Endodermal cell (in vitro differentiated cells): ENCODE measurements at regions not wholly inside any gene's neighbourhood (a gene's known extent, or its start where the extent isn't known, plus 50 kb on each side); places are given as distances from the start of the nearest gene placed in this dataset.
"Not testable (repeated sequence)": the region's sequence is repeated elsewhere in the genome, so short reads cannot be mapped to it uniquely, and the experiment has no call there.

ENCODE experiments used
- DNase-seq: peaks from one replicate; pipeline ENCODE4 v3.0.0-alpha.2; 2017
- H3K27ac ChIP-seq: 2 replicates; pipeline ENCODE4 v1.5.1; 2013; ENCODE audit warnings: mild to moderate bottlenecking, low read depth, low read length, moderate library complexity
- H3K27me3 ChIP-seq: 2 replicates; pipeline ENCODE4 v1.6.1; 2013; ENCODE audit warnings: mild to moderate bottlenecking, low read length, moderate library complexity; ENCODE audit not compliant: insufficient read depth, control insufficient read depth, poor library complexity, severe bottlenecking
- H3K36me3 ChIP-seq: 2 replicates; pipeline ENCODE4 v1.7.0; 2013; ENCODE audit warnings: mild to moderate bottlenecking, low read length, moderate library complexity; ENCODE audit not compliant: control insufficient read depth, insufficient read depth
- H3K4me1 ChIP-seq: one replicate; pipeline ENCODE4 v1.7.0; 2013; ENCODE audit warnings: low read length; ENCODE audit not compliant: control insufficient read depth, insufficient read depth
- H3K4me3 ChIP-seq: 2 replicates; pipeline ENCODE4 v1.5.1; 2013; ENCODE audit warnings: mild to moderate bottlenecking, low read length, moderate library complexity
- H3K9ac ChIP-seq: 2 replicates; pipeline ENCODE4 v1.6.1; 2013; ENCODE audit warnings: mild to moderate bottlenecking, low read length, moderate library complexity; ENCODE audit not compliant: poor library complexity, severe bottlenecking; ENCODE audit errors: extremely low read depth
- H3K9me3 ChIP-seq: 2 replicates; pipeline ENCODE4 v1.6.1; 2013; ENCODE audit warnings: mild to moderate bottlenecking, low read length, moderate library complexity; ENCODE audit not compliant: control insufficient read depth
- H3K27ac Mint-ChIP-seq: 2 replicates; pipeline ENCODE4 v1.8.0; 2020; ENCODE audit warnings: mixed read lengths
- H3K27me3 Mint-ChIP-seq: 2 replicates; pipeline ENCODE4 v1.8.0; 2021; ENCODE audit warnings: mild to moderate bottlenecking, mixed read lengths; ENCODE audit not compliant: insufficient read depth
- H3K36me3 Mint-ChIP-seq: 2 replicates; pipeline ENCODE4 v1.8.0; 2020; ENCODE audit warnings: low read depth, mixed read lengths
- H3K4me1 Mint-ChIP-seq: 2 replicates; pipeline ENCODE4 v1.8.0; 2020; ENCODE audit warnings: mixed read lengths
- H3K4me3 Mint-ChIP-seq: 2 replicates; pipeline ENCODE4 v1.8.0; 2020; ENCODE audit warnings: mild to moderate bottlenecking, moderate library complexity, mixed read lengths
- H3K9me3 Mint-ChIP-seq: 2 replicates; pipeline ENCODE4 v1.8.0; 2020; ENCODE audit warnings: mild to moderate bottlenecking, mixed read lengths
- WGBS, 2 experiments: methylation state at CpG; one replicate each; pipeline versions ENCODE4 v1.1.5 to v1.1.7; 2013; ENCODE audit warnings: missing lambda C conversion rate in 2 of 2, mixed read lengths in 1 of 2; ENCODE audit not compliant: insufficient coverage in 1 of 2, insufficient read length in 1 of 2; 5-methylcytosine and 5-hydroxymethylcytosine counted together

DNA sequence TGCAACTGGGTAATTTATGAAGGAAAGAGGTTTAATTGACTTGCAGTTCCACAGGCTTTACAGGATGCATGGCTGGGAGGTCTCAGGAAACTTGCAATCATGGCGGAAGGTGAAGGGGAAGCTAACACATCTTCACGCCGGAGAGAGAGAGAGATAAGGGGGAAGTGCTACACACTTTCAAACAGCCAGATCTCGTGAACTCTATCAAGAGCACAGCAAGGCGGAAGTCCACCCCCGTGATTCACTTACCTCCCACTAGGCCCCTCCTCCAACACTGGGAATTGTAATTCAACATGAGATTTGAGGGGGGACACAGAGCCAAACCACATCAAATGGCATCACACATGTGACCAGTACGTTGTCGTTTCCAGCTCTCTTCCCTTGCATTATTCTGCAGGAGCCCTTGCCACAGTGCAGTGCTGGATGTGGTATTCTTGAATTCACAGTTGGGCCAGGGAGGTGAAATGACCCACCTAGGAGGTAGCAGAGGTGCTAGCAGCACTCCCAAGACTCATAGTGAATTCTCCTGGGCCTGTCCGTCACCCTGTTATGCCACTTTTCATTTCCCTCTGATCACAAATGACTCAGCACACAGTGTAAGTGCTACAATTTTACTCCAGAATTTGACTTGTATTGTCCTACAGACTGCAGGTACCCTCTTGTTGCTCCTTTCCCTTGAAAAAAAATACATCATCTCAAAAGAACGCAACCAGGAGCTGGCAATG is 179.2 kb upstream of the PLGLB2 start:
- H3K27me3 Mint-ChIP-seq, H3K27me3 ChIP-seq, DNase-seq, H3K4me1 ChIP-seq, H3K36me3 ChIP-seq, H3K9me3 Mint-ChIP-seq, H3K27ac Mint-ChIP-seq, H3K4me3 ChIP-seq, H3K4me3 Mint-ChIP-seq, H3K27ac ChIP-seq, H3K36me3 Mint-ChIP-seq, H3K9me3 ChIP-seq, H3K4me1 Mint-ChIP-seq, H3K9ac ChIP-seq: not testable (repeated sequence)
- WGBS, 2 experiments = 96 to 100% methylated on average over 1 to 5 of the region's 10 CpGs

GRCh38 chr2:87569689-87570397 is 178.0 kb upstream of the PLGLB2 start:
- not testable (repeated sequence) for H3K9me3 ChIP-seq, H3K36me3 ChIP-seq, DNase-seq, H3K4me1 ChIP-seq, H3K27ac ChIP-seq, H3K36me3 Mint-ChIP-seq, H3K27ac Mint-ChIP-seq, H3K4me1 Mint-ChIP-seq, H3K9me3 Mint-ChIP-seq, H3K4me3 Mint-ChIP-seq, H3K27me3 Mint-ChIP-seq, H3K9ac ChIP-seq, H3K27me3 ChIP-seq, H3K4me3 ChIP-seq
- WGBS, 2 experiments = 89% methylated on average over 5 of the region's 11 CpGs; no CpG with 5 or more reads in 1 of the 2 experiments

DNA sequence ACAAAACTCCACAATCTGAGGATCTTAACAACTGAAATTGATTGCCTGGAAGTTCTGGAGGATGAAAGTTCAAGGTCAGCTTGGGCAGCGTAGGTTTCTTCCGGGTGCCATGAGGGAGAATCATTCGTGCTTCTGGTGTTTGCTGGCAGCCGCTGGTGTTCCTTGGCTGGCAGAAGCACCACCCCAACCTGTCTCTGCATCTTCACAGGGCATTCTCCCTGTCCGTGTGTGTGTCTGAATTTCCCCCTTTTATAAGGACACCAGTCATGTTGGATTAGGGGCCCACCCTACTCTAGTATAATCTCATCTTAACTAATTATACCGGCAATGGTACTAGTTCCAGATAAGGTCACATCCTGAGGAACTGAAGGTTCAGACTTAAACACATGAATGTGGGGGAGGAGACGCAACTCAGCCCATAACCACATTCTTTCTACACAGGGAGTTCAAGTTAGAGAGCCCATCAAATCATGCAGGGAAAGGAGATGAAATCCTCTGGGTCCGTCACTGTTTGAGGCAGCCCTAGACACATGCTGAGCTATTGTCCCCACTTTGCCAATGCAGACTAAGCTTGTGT is 175.9 kb upstream of the PLGLB2 start:
- not testable (repeated sequence) for DNase-seq, H3K9me3 Mint-ChIP-seq, H3K27ac Mint-ChIP-seq, H3K4me3 Mint-ChIP-seq, H3K4me3 ChIP-seq, H3K36me3 ChIP-seq, H3K36me3 Mint-ChIP-seq, H3K9ac ChIP-seq, H3K4me1 ChIP-seq, H3K27me3 ChIP-seq, H3K9me3 ChIP-seq, H3K4me1 Mint-ChIP-seq, H3K27me3 Mint-ChIP-seq, H3K27ac ChIP-seq
- WGBS, 2 experiments = 94% methylated on average over 2 of the region's 8 CpGs; no CpG with 5 or more reads in 1 of the 2 experiments

DNA sequence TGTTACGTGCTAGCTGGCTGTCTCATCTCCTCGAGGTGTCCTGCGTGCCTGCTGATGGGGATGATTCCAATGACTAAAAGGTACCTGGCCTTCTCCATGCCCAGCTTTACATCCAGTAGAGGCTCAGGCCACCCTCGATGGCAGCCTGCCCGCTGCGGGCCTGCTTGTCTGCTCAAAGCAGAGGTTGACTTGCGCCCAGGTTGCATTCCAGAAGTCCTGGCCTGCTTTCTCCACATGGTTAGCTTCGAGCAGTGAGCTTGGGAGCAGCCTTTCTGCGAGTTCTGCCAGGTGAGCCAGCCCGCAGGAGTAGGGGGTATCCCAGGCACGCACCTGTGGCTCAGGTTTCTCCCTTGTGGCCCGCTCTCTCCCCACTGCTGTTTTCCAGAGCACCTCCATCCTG is 175.0 kb upstream of the PLGLB2 start:
- H3K27me3 Mint-ChIP-seq, H3K4me3 ChIP-seq, H3K9me3 Mint-ChIP-seq, DNase-seq, H3K4me3 Mint-ChIP-seq, H3K27ac ChIP-seq, H3K36me3 ChIP-seq, H3K27me3 ChIP-seq, H3K4me1 Mint-ChIP-seq, H3K4me1 ChIP-seq, H3K9me3 ChIP-seq, H3K36me3 Mint-ChIP-seq, H3K27ac Mint-ChIP-seq, H3K9ac ChIP-seq: not testable (repeated sequence)
- 88% methylated on average over 4 of the region's 12 CpGs; no CpG with 5 or more reads in 1 of the 2 experiments for WGBS, 2 experiments

GRCh38 chr2:87573386-87574192 is 174.3 kb upstream of the PLGLB2 start:
- not testable (repeated sequence) for H3K27me3 Mint-ChIP-seq, DNase-seq, H3K36me3 Mint-ChIP-seq, H3K4me3 ChIP-seq, H3K4me3 Mint-ChIP-seq, H3K27ac ChIP-seq, H3K9ac ChIP-seq, H3K27me3 ChIP-seq, H3K27ac Mint-ChIP-seq, H3K9me3 Mint-ChIP-seq, H3K4me1 Mint-ChIP-seq, H3K36me3 ChIP-seq, H3K9me3 ChIP-seq, H3K4me1 ChIP-seq
- WGBS, 2 experiments = 86% methylated on average over 4 of the region's 14 CpGs; no CpG with 5 or more reads in 1 of the 2 experiments

DNA sequence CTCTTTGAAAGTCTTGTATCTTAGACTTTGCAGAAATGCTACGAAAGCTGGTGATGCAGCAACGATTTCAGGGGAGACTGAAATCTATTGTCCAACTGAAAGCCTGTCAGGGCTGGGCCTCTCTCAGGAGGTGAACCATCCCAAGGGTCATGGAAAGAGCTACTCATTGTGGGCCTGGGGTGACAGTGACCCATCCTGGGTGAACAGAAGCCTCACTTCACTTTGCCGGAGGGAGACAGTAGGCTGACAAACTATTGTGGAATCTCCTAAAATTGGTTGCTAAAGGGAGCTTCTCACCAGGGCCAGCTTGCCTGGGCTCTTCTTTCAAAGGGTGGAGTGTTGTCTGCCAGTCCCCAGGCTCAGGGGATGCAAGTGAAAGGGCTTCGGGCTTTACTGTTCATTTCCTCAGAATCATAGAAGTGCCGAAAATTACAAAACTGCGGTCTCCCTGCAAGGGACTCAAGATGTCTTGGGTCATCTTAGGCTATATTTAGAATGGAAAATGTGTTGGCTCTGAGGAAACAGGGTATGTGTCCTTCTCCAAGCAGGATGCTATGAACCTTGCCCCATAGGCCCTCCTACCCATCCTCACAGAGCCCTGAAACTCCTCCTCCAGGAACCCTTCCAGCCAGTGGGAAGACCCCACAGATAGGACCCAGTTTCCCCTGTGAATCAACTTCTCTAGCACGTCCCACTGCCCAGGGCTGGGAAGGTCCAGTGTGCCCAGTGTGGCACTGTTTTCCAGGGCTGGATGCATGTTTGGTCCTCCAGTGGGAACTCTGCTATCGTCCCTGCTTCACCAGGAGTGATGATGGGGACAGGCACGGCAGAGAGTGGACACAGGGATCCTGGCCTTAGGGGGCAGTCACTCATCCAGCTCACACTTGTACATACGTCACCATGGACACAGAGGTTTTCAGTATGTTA is 173.4 kb upstream of the PLGLB2 start:
- WGBS, 2 experiments = 91% methylated on average over 4 of the region's 10 CpGs; no CpG with 5 or more reads in 1 of the 2 experiments

More for the DNA sequence above, 173.4 kb upstream of the PLGLB2 start:
- not testable (repeated sequence) for H3K9me3 ChIP-seq, H3K27me3 ChIP-seq, H3K9ac ChIP-seq, H3K27ac ChIP-seq, H3K4me1 Mint-ChIP-seq, H3K4me1 ChIP-seq, H3K36me3 ChIP-seq, H3K4me3 ChIP-seq, DNase-seq, H3K9me3 Mint-ChIP-seq, H3K4me3 Mint-ChIP-seq, H3K27ac Mint-ChIP-seq, H3K27me3 Mint-ChIP-seq, H3K36me3 Mint-ChIP-seq
